ENCODE measurements at regions not wholly inside any gene's neighbourhood (a gene's known extent, or its start where the extent isn't known, plus 50 kb on each side); places are given as distances from the start of the nearest gene placed in this dataset.

GRCh38 chr13:105135852-105136615 lies 1399.4 kb downstream of the EFNB2 start:
- no peak overlapping the region for H2BK15ac ChIP-seq (ENCODE audit: low read depth, low read length)
- H3K18ac ChIP-seq (ENCODE audit: low read depth, low read length) = no peak overlapping the region
- intact Hi-C loops (cut with micrococcal nuclease) (loop anchor here (5.0 kb wide), 1 partner anchor 1396 kb away; no protein-coding TSS in a partner anchor), in situ Hi-C loops (cut with MboI; ENCODE audit: low sequenced_read_pairs) (no loop called here), dilution Hi-C loops (cut with HindIII; ENCODE audit: low sequenced_read_pairs, unreplicated experiment) (no loop called here)
- no peak overlapping the region for H3K4me3 ChIP-seq (ENCODE audit: insufficient read depth, low read depth, low read length)
- H3K4me2 ChIP-seq (ENCODE audit: low read depth, low read length) = no peak overlapping the region
- H3K9me1 ChIP-seq (ENCODE audit: insufficient read depth, low read length) = no peaks in the 10 kb centered on the region
- no peak overlapping the region for H4K8ac ChIP-seq (ENCODE audit: low read depth in 2 of 2, low read length in 2 of 2)
- WGBS, 2 experiments (ENCODE audit: extremely low coverage in 2 of 2, insufficient read length in 1 of 2) = no CpG with 5 or more reads among the region's 3 CpGs
- no peak overlapping the region for H3K9ac ChIP-seq (ENCODE audit: low read depth, low read length)
- H3K27ac ChIP-seq (ENCODE audit: insufficient read depth, low read length) = no peak overlapping the region
- POLR2A ChIA-PET (ENCODE audit: unreplicated experiment) = no interaction called here
- CTCF ChIA-PET = no interaction called here
- DNase-seq = no peak
- no peaks in the 10 kb centered on the region for H3K4me1 ChIP-seq (ENCODE audit: control insufficient read depth, insufficient read depth, low read length)
- H3K36me3 ChIP-seq (ENCODE audit: control insufficient read depth, insufficient read depth, low read length) = no peaks in the 10 kb centered on the region
- no peak overlapping the region for H3K14ac ChIP-seq (replicated peaks; ENCODE audit: low read depth, low read length)
- BruUV-seq (replicated peaks) = no TSS peak
- H2AK5ac ChIP-seq (ENCODE audit: low read depth, low read length) = no peak overlapping the region
- no peaks in the 10 kb centered on the region for H3K9me3 ChIP-seq (ENCODE audit: control insufficient read depth, insufficient read depth, low read length)
- TF ChIP-seq USF2 (IDR thresholded peaks at IDR 0.05; ENCODE audit: low read depth, low read length) (no peak), NFE2L2 (IDR thresholded peaks at IDR 0.05; ENCODE audit: low read depth, low read length) (no peak), POLR2A (IDR thresholded peaks at IDR 0.05; ENCODE audit: low read depth, low read length) (no peak), BHLHE40 (IDR thresholded peaks at IDR 0.05; ENCODE audit: low read depth, low read length) (no peak), MAFK (IDR thresholded peaks at IDR 0.05; ENCODE audit: low read depth, low read length) (no peak), RCOR1 (IDR thresholded peaks at IDR 0.05; ENCODE audit: insufficient replicate concordance, low read length) (no peak)
- H3K4ac ChIP-seq (ENCODE audit: low read depth, low read length) = no peak overlapping the region
- no peaks in the 10 kb centered on the region for H3K27me3 ChIP-seq (ENCODE audit: control insufficient read depth, insufficient read depth, low read length)
- H3K56ac ChIP-seq (ENCODE audit: extremely low read depth, insufficient read depth, low read length) = no peak overlapping the region
- no peak overlapping the region for H2BK5ac ChIP-seq (ENCODE audit: low read depth, low read length, poor library complexity, severe bottlenecking)
- H2AFZ ChIP-seq (replicated peaks; ENCODE audit: low read length, poor library complexity) = no peak overlapping the region
- H4K5ac ChIP-seq (ENCODE audit: low read depth, low read length) = no peak overlapping the region
- no peak overlapping the region for H2BK20ac ChIP-seq (ENCODE audit: low read depth, low read length)
- no peak overlapping the region for H2BK120ac ChIP-seq (ENCODE audit: low read depth, low read length)
- no peaks in the 10 kb centered on the region for H4K20me1 ChIP-seq (ENCODE audit: insufficient read depth, low read length)
- ATAC-seq (ENCODE audit: low read depth) = no peak
- H2AK9ac ChIP-seq (replicated peaks; ENCODE audit: low read depth, low read length, poor library complexity) = no peak overlapping the region
- no peaks in the 10 kb centered on the region for H3K79me1 ChIP-seq (ENCODE audit: low read depth in 1 of 2, low read length in 2 of 2)
- H3K23ac ChIP-seq (ENCODE audit: low read depth, low read length) = no peak overlapping the region
- H4K91ac ChIP-seq (ENCODE audit: insufficient read depth, low read depth, low read length) = no peak overlapping the region

All from IMR-90 (cell line).